ENCODE measurements at regions not wholly inside any gene's neighbourhood (a gene's known extent, or its start where the extent isn't known, plus 50 kb on each side); places are given as distances from the start of the nearest gene placed in this dataset.

DNA sequence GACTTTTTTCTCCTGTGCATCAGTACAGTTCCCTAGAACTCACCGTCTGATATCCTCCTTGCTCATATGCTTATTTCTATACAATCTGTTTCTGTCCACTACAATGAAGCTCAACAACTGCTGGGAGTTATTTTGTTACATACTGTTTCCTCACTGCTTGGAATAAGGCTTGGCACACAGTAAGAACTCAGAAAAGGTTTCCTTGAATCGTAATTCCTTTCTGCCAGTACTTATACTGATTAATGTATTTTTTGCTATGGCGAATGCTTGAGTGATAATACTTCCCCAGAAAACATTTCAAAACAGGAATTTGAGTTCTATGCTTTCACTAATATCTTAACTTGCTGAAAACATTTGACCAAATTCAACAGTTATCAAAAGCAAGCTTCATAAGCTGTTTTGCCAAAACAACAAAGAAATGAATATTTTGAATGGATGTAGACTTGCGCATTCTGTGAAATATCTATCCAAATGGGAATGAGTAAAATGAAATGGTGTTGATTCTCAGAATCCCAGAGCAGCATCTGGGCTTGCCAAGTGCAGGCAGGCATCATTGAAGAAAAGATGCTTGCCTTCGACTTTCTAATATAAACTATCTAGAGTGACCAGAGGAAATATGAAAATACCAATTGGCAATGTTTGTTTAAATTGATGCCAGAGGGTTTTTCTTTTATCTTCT, 286.3 kb downstream of the RAP2B start:
- H2AFZ ChIP-seq: no peak overlapping the region
- H3K9ac ChIP-seq: no peak overlapping the region
- no peak overlapping the region for H3K4me3 ChIP-seq (ENCODE audit: low read depth, low read length)
- H3K79me2 ChIP-seq: no peaks in the 10 kb centered on the region
- no peaks in the 10 kb centered on the region for H3K4me1 ChIP-seq
- TF ChIP-seq CTCF (IDR thresholded peaks at IDR 0.05): no peak
- no peaks in the 10 kb centered on the region for H3K9me3 ChIP-seq (ENCODE audit: control insufficient read depth, low read length)
- H3K4me2 ChIP-seq (ENCODE audit: low read length): no peak overlapping the region
- no peaks in the 10 kb centered on the region for H3K27me3 ChIP-seq (ENCODE audit: control insufficient read depth, insufficient read depth, low read length)
- H3K27ac ChIP-seq: no peak overlapping the region
- no peaks in the 10 kb centered on the region for H3K36me3 ChIP-seq (ENCODE audit: control insufficient read depth, insufficient read depth, low read length)

GRCh38 chr3:153456833-153457545, 295.0 kb downstream of the RAP2B start:
- Histone ChIP-seq H3K27me3 (ENCODE audit: control insufficient read depth, insufficient read depth, low read length) (no peaks in the 10 kb centered on the region), H3K27ac (no peak overlapping the region), H2AFZ (no peak overlapping the region), H3K9me3 (ENCODE audit: control insufficient read depth, low read length) (no peaks in the 10 kb centered on the region), H3K4me1 (no peaks in the 10 kb centered on the region), H3K4me3 (ENCODE audit: low read depth, low read length) (no peak overlapping the region), H3K4me2 (ENCODE audit: low read length) (no peak overlapping the region), H3K79me2 (no peaks in the 10 kb centered on the region), H3K9ac (no peak overlapping the region), H3K36me3 (ENCODE audit: control insufficient read depth, insufficient read depth, low read length) (no peaks in the 10 kb centered on the region)
- TF ChIP-seq CTCF (IDR thresholded peaks at IDR 0.05): no peak

GRCh38 chr3:153458881-153459280, 296.9 kb downstream of the RAP2B start:
- Histone ChIP-seq H3K27ac (no peak overlapping the region), H3K4me1 (no peaks in the 10 kb centered on the region), H3K79me2 (no peaks in the 10 kb centered on the region), H3K36me3 (ENCODE audit: control insufficient read depth, insufficient read depth, low read length) (no peaks in the 10 kb centered on the region), H3K9ac (no peak overlapping the region), H2AFZ (no peak overlapping the region), H3K4me2 (ENCODE audit: low read length) (no peak overlapping the region), H3K27me3 (ENCODE audit: control insufficient read depth, insufficient read depth, low read length) (no peaks in the 10 kb centered on the region), H3K9me3 (ENCODE audit: control insufficient read depth, low read length) (no peaks in the 10 kb centered on the region), H3K4me3 (ENCODE audit: low read depth, low read length) (no peak overlapping the region)
- no peak for TF ChIP-seq CTCF (IDR thresholded peaks at IDR 0.05)

DNA sequence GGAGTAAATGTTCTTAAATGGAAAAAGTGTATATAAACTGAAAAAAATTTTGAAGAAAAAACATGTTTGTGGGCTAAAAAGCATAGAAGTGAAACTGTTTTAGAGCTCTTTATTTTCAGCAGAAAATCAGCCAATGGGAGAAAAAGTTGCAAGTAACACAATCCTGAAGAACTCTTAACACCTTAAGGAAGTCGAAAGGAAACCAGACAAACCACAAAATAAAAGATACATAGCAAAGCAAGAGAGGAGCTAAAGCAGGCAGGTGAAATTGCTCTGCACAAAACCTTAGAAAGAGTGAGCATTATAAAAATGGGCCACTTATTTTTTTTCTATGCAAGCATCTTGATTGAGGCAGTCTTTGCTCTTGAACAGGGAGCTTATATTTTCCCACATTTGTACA, 300.5 kb downstream of the RAP2B start:
- no peak overlapping the region for H3K9ac ChIP-seq

More for the DNA sequence above, 300.5 kb downstream of the RAP2B start:
- H3K4me2 ChIP-seq (ENCODE audit: low read length): no peak overlapping the region
- no peak overlapping the region for H3K4me3 ChIP-seq (ENCODE audit: low read depth, low read length)
- H2AFZ ChIP-seq: no peak overlapping the region
- H3K27ac ChIP-seq: no peak overlapping the region
- no peaks in the 10 kb centered on the region for H3K4me1 ChIP-seq
- no peaks in the 10 kb centered on the region for H3K27me3 ChIP-seq (ENCODE audit: control insufficient read depth, insufficient read depth, low read length)
- H3K9me3 ChIP-seq (ENCODE audit: control insufficient read depth, low read length): no peaks in the 10 kb centered on the region
- no peak for TF ChIP-seq CTCF (IDR thresholded peaks at IDR 0.05)
- H3K36me3 ChIP-seq (ENCODE audit: control insufficient read depth, insufficient read depth, low read length): no peaks in the 10 kb centered on the region
- no peaks in the 10 kb centered on the region for H3K79me2 ChIP-seq

Data from parathyroid adenoma (tissue), 2 donors.